ENCODE measurements at regions not wholly inside any gene's neighbourhood (a gene's known extent, or its start where the extent isn't known, plus 50 kb on each side); places are given as distances from the start of the nearest gene placed in this dataset.

- intact Hi-C loops (cut with DNase I) = no loop called here
- no peak for TF ChIP-seq CTCF (IDR thresholded peaks at IDR 0.05)
- no peaks in the 10 kb centered on the region for H3K27me3 ChIP-seq
Observed at GRCh38 chr9:108650826-108651225, 205.0 kb downstream of the ACTL7B start.

GRCh38 chr9:108645520-108645919 is 210.3 kb downstream of the ACTL7B start:
- Histone ChIP-seq H3K27ac (no peak overlapping the region), H3K9ac (ENCODE audit: low read depth in 2 of 2, low read length in 2 of 2) (no peak overlapping the region)
- no peak for DNase-seq

More at GRCh38 chr9:108650826-108651225, 205.0 kb downstream of the ACTL7B start:
- Histone ChIP-seq H3K36me3 (no peaks in the 10 kb centered on the region), H3K9me3 (no peaks in the 10 kb centered on the region), H3K4me1 (no peaks in the 10 kb centered on the region), H3K27ac (no peak overlapping the region), H3K4me3 (no peak overlapping the region), H3K9ac (ENCODE audit: low read depth in 2 of 2, low read length in 2 of 2) (no peak overlapping the region)
- DNase-seq = no peak

GRCh38 chr9:108643731-108644510 is 211.9 kb downstream of the ACTL7B start:
- no peak for TF ChIP-seq CTCF (IDR thresholded peaks at IDR 0.05)
- no peaks in the 10 kb centered on the region for H3K27me3 ChIP-seq
- no peaks in the 10 kb centered on the region for H3K36me3 ChIP-seq
- DNase-seq = no peak
- no peak overlapping the region for H3K9ac ChIP-seq (ENCODE audit: low read depth in 2 of 2, low read length in 2 of 2)
- no peaks in the 10 kb centered on the region for H3K9me3 ChIP-seq
- H3K4me1 ChIP-seq = no peaks in the 10 kb centered on the region
- intact Hi-C loops (cut with DNase I) = no loop called here
- H3K27ac ChIP-seq = no peak overlapping the region
- no peak overlapping the region for H3K4me3 ChIP-seq

More at GRCh38 chr9:108645520-108645919, 210.3 kb downstream of the ACTL7B start:
- H3K9me3 ChIP-seq = no peaks in the 10 kb centered on the region
- no peak overlapping the region for H3K4me3 ChIP-seq
- no peaks in the 10 kb centered on the region for H3K4me1 ChIP-seq
- no peaks in the 10 kb centered on the region for H3K27me3 ChIP-seq
- intact Hi-C loops (cut with DNase I) = no loop called here
- H3K36me3 ChIP-seq = no peaks in the 10 kb centered on the region
- no peak for TF ChIP-seq CTCF (IDR thresholded peaks at IDR 0.05)

GRCh38 chr9:108642871-108643270 is 212.9 kb downstream of the ACTL7B start:
- no peak overlapping the region for H3K4me3 ChIP-seq
- no peak for TF ChIP-seq CTCF (IDR thresholded peaks at IDR 0.05)
- H3K9ac ChIP-seq (ENCODE audit: low read depth in 2 of 2, low read length in 2 of 2) = no peak overlapping the region
- no peaks in the 10 kb centered on the region for H3K4me1 ChIP-seq
- intact Hi-C loops (cut with DNase I) = no loop called here
- H3K9me3 ChIP-seq = no peaks in the 10 kb centered on the region
- H3K27me3 ChIP-seq = no peaks in the 10 kb centered on the region
- no peaks in the 10 kb centered on the region for H3K36me3 ChIP-seq
- H3K27ac ChIP-seq = no peak overlapping the region
- DNase-seq = no peak

- intact Hi-C loops (cut with DNase I) = no loop called here
- Histone ChIP-seq H3K4me3 (no peak overlapping the region), H3K4me1 (no peaks in the 10 kb centered on the region), H3K27me3 (no peaks in the 10 kb centered on the region), H3K9me3 (no peaks in the 10 kb centered on the region), H3K27ac (no peak overlapping the region), H3K36me3 (no peaks in the 10 kb centered on the region), H3K9ac (ENCODE audit: low read depth in 2 of 2, low read length in 2 of 2) (no peak overlapping the region)
- DNase-seq = no peak
- no peak for TF ChIP-seq CTCF (IDR thresholded peaks at IDR 0.05)
Observed at GRCh38 chr9:108640230-108640629, 215.6 kb downstream of the ACTL7B start.
